Calu3 (cell line): ENCODE measurements at regions not wholly inside any gene's neighbourhood (a gene's known extent, or its start where the extent isn't known, plus 50 kb on each side); places are given as distances from the start of the nearest gene placed in this dataset.

ENCODE experiments used
- BruUV-seq: library from RNA; stranded (reverse); fragments of 400-500 nt; replicated peaks from 2 replicates; lab custom pipeline; 2021; lab: Mats Ljungman, UMichigan
- CTCF ChIA-PET: fragments of 300-600 bp; sonication (Branson Sonifier 250); formaldehyde crosslinking; loops from one replicate; lab custom pipeline; 2022; ENCODE audit warnings: antibody characterized with exemption; lab: Charles Lee
- DNase-seq: peaks from one replicate; pipeline ENCODE4 v3.0.0; 2022
- H3K27ac Mint-ChIP-seq: one replicate; pipeline ENCODE4 v1.8.0; 2022; ENCODE audit warnings: mixed read lengths; ENCODE audit not compliant: unreplicated experiment
- H3K27me3 Mint-ChIP-seq: one replicate; pipeline ENCODE4 v1.8.0; 2022; ENCODE audit warnings: mixed read lengths; ENCODE audit not compliant: unreplicated experiment
- H3K36me3 Mint-ChIP-seq: one replicate; pipeline ENCODE4 v1.8.0; 2022; ENCODE audit warnings: mild to moderate bottlenecking, moderate library complexity, mixed read lengths; ENCODE audit not compliant: insufficient read depth, unreplicated experiment
- H3K4me1 Mint-ChIP-seq: one replicate; pipeline ENCODE4 v1.8.0; 2022; ENCODE audit warnings: mild to moderate bottlenecking, low read depth, mixed read lengths; ENCODE audit not compliant: unreplicated experiment
- H3K4me3 Mint-ChIP-seq: one replicate; pipeline ENCODE4 v1.8.0; 2022; ENCODE audit warnings: mild to moderate bottlenecking, low read depth, moderate library complexity, mixed read lengths; ENCODE audit not compliant: unreplicated experiment
- H3K9me3 Mint-ChIP-seq: one replicate; pipeline ENCODE4 v1.8.0; 2022; ENCODE audit warnings: low read depth, mixed read lengths; ENCODE audit not compliant: unreplicated experiment
- CTCF ChIP-seq: fragments of 200-600 bp; IDR thresholded peaks from one replicate; pipeline ENCODE4 v1.8.0; 2022; ENCODE audit warnings: antibody characterized with exemption; ENCODE audit not compliant: unreplicated experiment
- intact Hi-C: fragments of 100-400 bp; cut with micrococcal nuclease; formaldehyde crosslinking; loops from one replicate; pipeline ENCODE4 v1.10.0; 2022; ENCODE audit not compliant: unreplicated experiment

DNA sequence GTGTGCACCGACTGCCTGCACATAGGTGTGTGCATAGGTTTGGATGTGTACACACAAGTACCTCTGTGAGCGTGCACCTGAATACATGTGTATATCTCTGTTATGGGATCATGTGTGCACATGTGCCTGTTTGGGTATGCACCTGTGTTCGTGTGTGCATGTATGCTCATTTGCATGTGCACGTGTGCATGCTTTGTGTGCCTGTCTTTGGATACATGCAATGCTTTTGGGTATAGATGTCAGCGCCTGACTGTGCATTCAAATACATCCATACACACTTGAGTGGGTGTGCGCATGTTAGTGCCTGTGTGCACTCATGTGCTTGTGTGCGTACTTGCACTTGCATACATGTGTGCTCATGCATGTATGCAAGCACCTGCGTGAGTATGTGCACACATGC is 258.1 kb downstream of the IRX2 start:
- Mint-ChIP-seq H3K36me3 (no peaks in the 10 kb centered on the region), H3K27me3 (no peaks in the 10 kb centered on the region), H3K27ac (no peak overlapping the region), H3K9me3 (peaks cover 7% of the 10 kb centered on the region), H3K4me3 (no peak overlapping the region), H3K4me1 (no peaks in the 10 kb centered on the region)
- no TSS peak for BruUV-seq
- CTCF ChIA-PET, result no interaction called here
- no peak for DNase-seq
- TF ChIP-seq CTCF, result no peak
- intact Hi-C loops, result no loop called here

- intact Hi-C loops, result no loop called here
- Mint-ChIP-seq H3K9me3 (peaks cover 9% of the 10 kb centered on the region), H3K27ac (no peak overlapping the region), H3K4me1 (no peaks in the 10 kb centered on the region), H3K4me3 (no peak overlapping the region), H3K36me3 (no peaks in the 10 kb centered on the region), H3K27me3 (no peaks in the 10 kb centered on the region)
- DNase-seq, result no peak
- no peak for TF ChIP-seq CTCF
- CTCF ChIA-PET, result no interaction called here
- BruUV-seq, result no TSS peak
Observed at GRCh38 chr5:2492476-2492875, 259.0 kb downstream of the IRX2 start.

GRCh38 chr5:2491846-2492245 is 259.6 kb downstream of the IRX2 start:
- DNase-seq, result no peak
- Mint-ChIP-seq H3K9me3 (peaks cover 13% of the 10 kb centered on the region), H3K4me3 (no peak overlapping the region), H3K36me3 (no peaks in the 10 kb centered on the region), H3K4me1 (no peaks in the 10 kb centered on the region), H3K27ac (no peak overlapping the region), H3K27me3 (no peaks in the 10 kb centered on the region)
- BruUV-seq, result no TSS peak
- CTCF ChIA-PET, result no interaction called here
- intact Hi-C loops, result no loop called here
- no peak for TF ChIP-seq CTCF

DNA sequence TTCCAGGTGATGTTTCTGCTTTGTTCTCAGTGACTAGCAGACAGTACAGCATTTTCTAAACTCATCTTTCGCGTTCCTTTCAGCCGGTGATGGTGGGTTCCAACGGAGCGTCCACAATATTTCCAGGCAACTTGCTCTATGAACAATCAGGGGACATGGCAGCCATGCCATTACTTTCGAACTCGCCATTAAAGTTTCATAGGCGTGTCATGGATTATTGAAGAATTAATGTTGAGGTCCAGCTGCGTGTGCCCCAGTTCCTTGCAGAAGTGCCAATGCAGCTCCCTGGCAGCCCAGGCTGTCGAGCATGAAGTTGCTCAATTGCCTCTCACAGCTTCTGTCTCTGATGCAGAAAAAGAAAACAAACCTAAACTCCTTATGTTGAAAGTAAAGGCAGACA is 262.2 kb downstream of the IRX2 start:
- TF ChIP-seq CTCF, result no peak
- Mint-ChIP-seq H3K9me3 (peaks cover 13% of the 10 kb centered on the region), H3K4me3 (no peak overlapping the region), H3K36me3 (no peaks in the 10 kb centered on the region), H3K27me3 (no peaks in the 10 kb centered on the region), H3K4me1 (no peaks in the 10 kb centered on the region), H3K27ac (no peak overlapping the region)
- intact Hi-C loops, result no loop called here
- CTCF ChIA-PET, result no interaction called here
- DNase-seq, result no peak
- no TSS peak for BruUV-seq
